ENCODE measurements at regions not wholly inside any gene's neighbourhood (a gene's known extent, or its start where the extent isn't known, plus 50 kb on each side); places are given as distances from the start of the nearest gene placed in this dataset.
"Not testable (repeated sequence)": the region's sequence is repeated elsewhere in the genome, so short reads cannot be mapped to it uniquely, and the experiment has no call there.

DNA sequence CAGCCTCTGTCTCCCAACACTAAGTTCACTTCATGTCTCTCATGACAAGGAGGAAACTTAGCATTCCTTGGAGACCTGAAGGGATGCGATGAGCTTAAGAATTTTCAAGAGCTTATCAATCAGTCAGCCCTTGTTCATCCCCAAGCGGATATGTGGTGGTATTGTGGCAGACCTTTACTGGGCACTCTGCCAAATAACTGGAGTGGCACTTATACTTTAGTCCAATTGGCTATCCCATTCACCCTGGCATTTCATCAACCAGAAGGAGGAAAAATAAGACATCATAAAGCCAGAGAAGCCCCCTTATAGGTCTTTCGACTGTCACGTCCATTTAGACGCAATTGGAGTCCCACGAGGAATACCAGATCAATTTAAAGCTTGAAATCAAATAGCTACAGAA lies 779.4 kb downstream of the FAM181B start:
- not testable (repeated sequence) for H3K4me1 Mint-ChIP-seq (ENCODE audit: low read depth); H3K9me3 Mint-ChIP-seq (ENCODE audit: low read depth)

DNA sequence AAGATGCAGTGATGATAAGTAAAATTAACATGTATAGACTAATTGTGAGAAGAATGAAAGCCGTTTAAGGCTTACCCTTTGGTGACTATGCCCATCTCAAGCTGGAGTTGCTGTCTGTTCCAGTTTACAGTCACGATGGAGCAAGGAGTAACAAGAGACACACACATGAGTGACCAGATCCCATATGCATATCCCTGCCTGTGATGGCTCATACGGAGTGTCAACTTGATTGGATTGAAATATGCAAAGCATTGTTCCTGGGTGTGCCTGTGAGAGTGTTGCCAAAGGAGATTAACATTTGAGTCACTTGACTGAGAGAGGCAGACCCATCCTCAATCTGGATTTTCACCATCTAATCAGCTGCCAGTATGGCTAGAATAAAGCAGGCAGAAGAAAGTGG lies 786.8 kb downstream of the FAM181B start:
- H3K36me3 Mint-ChIP-seq: no peaks in the 10 kb centered on the region
- no peaks in the 10 kb centered on the region for H3K4me1 Mint-ChIP-seq (ENCODE audit: low read depth)
- no peaks in the 10 kb centered on the region for H3K9me3 Mint-ChIP-seq (ENCODE audit: low read depth)
- no peaks in the 10 kb centered on the region for H3K27me3 Mint-ChIP-seq
- no peak overlapping the region for H3K27ac Mint-ChIP-seq
- H3K4me3 Mint-ChIP-seq: no peak overlapping the region

More for the DNA sequence above, 779.4 kb downstream of the FAM181B start:
- not testable (repeated sequence) for H3K36me3 Mint-ChIP-seq, H3K4me3 Mint-ChIP-seq, H3K27ac Mint-ChIP-seq, H3K27me3 Mint-ChIP-seq

DNA sequence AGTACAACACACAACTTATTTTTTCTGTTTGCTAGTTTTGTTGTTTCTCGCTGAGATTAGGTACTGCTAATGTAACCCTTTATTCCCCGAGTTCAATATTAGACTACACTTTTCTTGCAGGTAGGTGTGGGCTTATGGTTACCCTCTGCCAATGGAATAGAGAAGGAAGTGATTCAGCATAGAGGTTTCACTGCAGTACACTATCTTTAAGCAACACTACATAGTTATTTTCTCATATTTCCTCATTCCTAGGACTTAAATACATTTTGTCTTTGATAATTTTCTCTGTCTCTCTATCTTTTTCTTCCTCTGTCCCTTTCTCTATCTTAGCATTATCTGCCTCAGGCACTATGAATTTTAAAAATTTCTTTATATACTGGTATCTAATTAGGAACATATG lies 791.0 kb downstream of the FAM181B start:
- Mint-ChIP-seq H3K9me3 (ENCODE audit: low read depth) (no peaks in the 10 kb centered on the region), H3K36me3 (no peaks in the 10 kb centered on the region), H3K27ac (no peak overlapping the region), H3K4me1 (ENCODE audit: low read depth) (no peaks in the 10 kb centered on the region), H3K4me3 (no peak overlapping the region), H3K27me3 (no peaks in the 10 kb centered on the region)

DNA sequence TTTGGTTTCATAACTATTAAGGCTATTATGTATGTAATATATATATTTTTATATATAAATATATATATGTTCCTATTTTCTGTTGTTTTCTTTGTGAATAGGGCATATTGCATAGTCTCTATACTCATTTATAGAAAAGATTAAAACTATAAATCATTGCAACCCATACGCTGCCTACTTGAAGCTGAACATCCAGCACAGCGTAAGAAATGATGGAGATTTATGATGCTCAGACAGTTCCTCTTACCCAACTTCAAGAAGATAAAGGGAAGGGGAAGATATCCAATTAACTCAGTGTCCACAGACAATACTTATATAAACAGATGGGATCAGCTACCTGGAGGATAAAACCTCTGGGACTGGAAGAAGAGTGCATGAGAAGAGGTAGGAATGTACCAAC lies 791.7 kb downstream of the FAM181B start:
- Mint-ChIP-seq H3K36me3 (no peaks in the 10 kb centered on the region), H3K9me3 (ENCODE audit: low read depth) (no peaks in the 10 kb centered on the region), H3K27me3 (no peaks in the 10 kb centered on the region), H3K4me3 (no peak overlapping the region), H3K27ac (no peak overlapping the region), H3K4me1 (ENCODE audit: low read depth) (no peaks in the 10 kb centered on the region)

DNA sequence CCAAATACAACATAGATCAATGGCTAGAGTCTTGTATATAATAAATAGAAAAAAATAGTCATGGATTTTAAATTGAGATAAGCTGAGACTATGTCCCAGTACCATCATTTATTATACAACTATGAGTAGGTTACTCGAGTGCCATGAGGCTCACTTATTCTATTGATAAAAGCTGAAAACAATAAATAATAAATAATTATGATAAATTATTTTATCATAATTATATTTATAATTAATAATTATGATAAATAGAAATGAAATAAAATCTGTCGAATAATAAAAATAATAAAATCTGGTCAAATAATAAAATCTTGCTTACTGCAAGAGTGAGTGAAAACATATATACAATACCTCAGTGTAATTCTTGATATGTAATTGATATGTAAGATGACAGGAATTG lies 801.4 kb downstream of the FAM181B start:
- Mint-ChIP-seq H3K4me1 (ENCODE audit: low read depth) (no peaks in the 10 kb centered on the region), H3K9me3 (ENCODE audit: low read depth) (no peaks in the 10 kb centered on the region), H3K36me3 (no peaks in the 10 kb centered on the region), H3K4me3 (no peak overlapping the region), H3K27ac (no peak overlapping the region), H3K27me3 (peaks cover 2% of the 10 kb centered on the region)

DNA sequence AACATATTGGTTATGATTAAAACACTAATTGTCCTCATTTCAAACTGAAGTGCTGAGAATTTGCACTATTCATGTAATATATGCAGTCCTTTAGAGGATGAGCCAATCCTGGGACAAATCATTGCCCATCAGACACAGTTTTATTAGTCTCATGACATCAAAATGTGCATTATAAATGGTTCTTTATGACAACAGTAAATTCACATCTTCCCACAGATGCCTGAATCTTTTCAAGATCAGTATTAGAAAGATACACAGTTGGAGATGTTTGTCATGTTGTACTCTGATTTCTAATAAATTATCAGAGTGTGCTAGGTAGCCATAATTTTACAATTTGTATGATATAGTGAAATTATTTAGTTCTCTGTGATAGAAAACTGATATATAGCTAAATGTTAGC lies 813.5 kb downstream of the FAM181B start:
- Mint-ChIP-seq H3K27ac (no peak overlapping the region), H3K27me3 (no peaks in the 10 kb centered on the region), H3K4me3 (no peak overlapping the region), H3K36me3 (no peaks in the 10 kb centered on the region), H3K4me1 (ENCODE audit: low read depth) (no peaks in the 10 kb centered on the region), H3K9me3 (ENCODE audit: low read depth) (no peaks in the 10 kb centered on the region)

DNA sequence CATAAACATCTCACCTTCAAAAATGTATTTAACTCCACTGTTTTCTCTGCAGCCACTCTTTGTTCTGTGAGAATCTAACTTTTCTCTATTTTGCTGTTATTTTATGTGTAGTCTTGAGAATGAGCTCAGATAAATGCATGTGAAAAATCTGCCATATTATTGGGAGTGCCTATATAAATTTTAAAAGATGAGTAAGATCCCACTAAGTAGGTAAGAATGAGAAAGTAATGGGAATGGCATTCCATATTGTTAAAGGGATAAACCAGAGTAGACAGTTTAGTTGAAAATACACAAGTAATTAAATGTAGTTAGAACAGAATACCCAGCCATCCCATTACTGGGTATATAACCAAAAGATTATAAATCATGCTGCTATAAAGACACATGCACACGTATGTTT lies 817.2 kb downstream of the FAM181B start:
- H3K4me3 Mint-ChIP-seq: no peak overlapping the region
- H3K27ac Mint-ChIP-seq: no peak overlapping the region
- no peaks in the 10 kb centered on the region for H3K27me3 Mint-ChIP-seq
- no peaks in the 10 kb centered on the region for H3K4me1 Mint-ChIP-seq (ENCODE audit: low read depth)
- no peaks in the 10 kb centered on the region for H3K36me3 Mint-ChIP-seq
- peaks cover 3% of the 10 kb centered on the region for H3K9me3 Mint-ChIP-seq (ENCODE audit: low read depth)

DNA sequence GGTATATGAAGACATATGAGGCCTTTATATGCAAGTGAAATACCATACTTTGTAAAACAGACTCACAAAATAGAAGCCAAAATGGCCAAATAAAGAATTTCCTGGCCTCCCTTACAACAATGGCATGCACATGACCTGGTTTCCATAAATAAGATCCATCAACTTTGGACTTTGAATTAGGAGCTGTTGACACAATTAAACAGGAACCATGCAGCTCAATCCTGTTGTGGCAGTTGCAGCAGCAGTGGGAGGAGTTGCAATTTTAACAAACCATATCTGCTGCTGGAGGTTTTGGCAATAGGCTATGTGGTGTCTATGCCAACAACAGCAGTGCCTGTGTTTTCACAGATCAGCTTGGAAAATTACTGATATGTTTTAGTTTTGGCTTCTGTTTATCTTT lies 818.6 kb downstream of the FAM181B start:
- H3K4me3 Mint-ChIP-seq: no peak overlapping the region
- peaks cover 3% of the 10 kb centered on the region for H3K9me3 Mint-ChIP-seq (ENCODE audit: low read depth)
- no peaks in the 10 kb centered on the region for H3K36me3 Mint-ChIP-seq
- no peaks in the 10 kb centered on the region for H3K4me1 Mint-ChIP-seq (ENCODE audit: low read depth)
- no peaks in the 10 kb centered on the region for H3K27me3 Mint-ChIP-seq
- H3K27ac Mint-ChIP-seq: no peak overlapping the region

DNA sequence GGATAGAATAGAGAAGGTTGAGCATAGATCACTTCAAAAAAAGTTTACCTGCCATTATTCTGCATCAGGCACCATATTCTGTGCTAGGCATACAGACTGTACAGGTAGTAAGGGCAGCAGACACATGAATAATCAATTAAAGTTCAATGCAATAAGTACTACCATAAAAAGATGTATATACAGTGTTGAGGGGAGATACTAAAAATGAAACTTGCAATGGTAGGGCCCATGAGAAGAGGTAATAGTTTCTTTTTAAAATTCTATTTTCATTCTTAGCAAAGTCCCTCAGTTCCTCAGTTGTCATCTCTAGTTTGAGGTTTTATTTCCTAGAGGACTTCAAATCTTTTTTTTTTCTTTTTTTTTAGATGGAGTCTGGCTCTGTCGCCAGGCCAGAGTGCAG lies 819.9 kb downstream of the FAM181B start:
- H3K36me3 Mint-ChIP-seq: no peaks in the 10 kb centered on the region
- no peaks in the 10 kb centered on the region for H3K4me1 Mint-ChIP-seq (ENCODE audit: low read depth)
- H3K4me3 Mint-ChIP-seq: no peak overlapping the region
- H3K9me3 Mint-ChIP-seq (ENCODE audit: low read depth): peaks cover 4% of the 10 kb centered on the region
- H3K27ac Mint-ChIP-seq: no peak overlapping the region
- no peaks in the 10 kb centered on the region for H3K27me3 Mint-ChIP-seq

DNA sequence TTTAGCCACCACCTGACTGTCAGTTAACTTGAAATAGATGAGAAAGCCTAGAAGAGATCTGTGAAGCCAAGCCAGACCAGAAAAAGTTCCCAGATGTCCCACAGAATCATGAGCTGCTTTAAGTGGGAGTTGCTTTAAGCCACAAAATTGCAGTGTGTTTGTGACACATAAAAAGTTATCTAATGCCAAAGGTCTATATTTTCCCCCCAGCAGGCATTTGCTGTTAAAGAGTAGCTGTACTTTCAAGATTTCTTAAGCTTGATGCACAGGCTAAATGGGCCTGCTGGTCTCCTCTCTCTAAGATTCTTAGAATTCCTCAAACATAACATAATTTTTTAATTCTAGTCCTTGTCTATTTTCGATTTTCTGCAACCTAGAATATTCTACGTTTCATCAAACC lies 825.7 kb downstream of the FAM181B start:
- Mint-ChIP-seq H3K4me3 (no peak overlapping the region), H3K4me1 (ENCODE audit: low read depth) (peaks cover 2% of the 10 kb centered on the region), H3K27me3 (no peaks in the 10 kb centered on the region), H3K36me3 (peaks cover 2% of the 10 kb centered on the region), H3K27ac (no peak overlapping the region), H3K9me3 (ENCODE audit: low read depth) (peaks cover 5% of the 10 kb centered on the region)

DNA sequence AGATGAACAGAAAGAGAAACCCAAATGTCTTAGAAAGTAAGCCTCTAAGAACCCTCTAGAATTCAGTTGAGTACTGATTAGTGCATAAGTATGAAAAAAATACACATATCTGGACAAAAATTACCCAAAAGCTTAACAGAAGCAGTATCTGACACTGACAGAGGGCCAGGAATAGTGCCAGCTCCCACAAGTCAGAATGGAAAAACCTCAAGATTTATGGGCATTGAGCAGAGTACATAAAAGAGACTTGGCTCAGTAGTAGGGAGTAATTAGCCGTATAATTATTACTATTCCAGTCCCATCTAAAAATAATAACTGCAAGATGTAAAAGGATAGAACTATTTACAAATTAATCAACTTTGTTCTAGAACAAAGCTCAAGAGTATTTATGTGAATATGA lies 834.5 kb downstream of the FAM181B start:
- no peak overlapping the region for H3K4me3 Mint-ChIP-seq
- H3K27ac Mint-ChIP-seq: no peak overlapping the region
- H3K4me1 Mint-ChIP-seq (ENCODE audit: low read depth): peaks cover under 1% of the 10 kb centered on the region
- H3K27me3 Mint-ChIP-seq: peaks cover 2% of the 10 kb centered on the region
- H3K36me3 Mint-ChIP-seq: peaks cover 2% of the 10 kb centered on the region
- no peaks in the 10 kb centered on the region for H3K9me3 Mint-ChIP-seq (ENCODE audit: low read depth)

DNA sequence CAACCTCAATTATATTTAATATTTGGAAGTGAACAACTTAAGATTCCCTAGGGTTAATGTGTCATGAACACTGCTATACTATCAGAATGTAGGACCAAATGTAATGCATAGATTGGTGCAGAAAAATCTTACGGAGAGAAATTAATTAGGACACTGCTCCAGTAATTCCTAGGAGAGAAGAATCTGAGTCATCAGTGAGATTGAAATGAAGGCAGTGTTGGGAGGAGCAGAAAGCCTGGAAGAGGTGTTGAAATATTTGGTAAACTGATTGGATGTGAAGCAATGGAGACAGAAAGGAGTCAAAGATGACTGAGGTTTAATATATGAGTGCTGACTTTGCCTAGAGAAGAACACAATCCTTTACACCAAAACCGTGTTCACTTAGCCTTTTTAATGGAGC lies 836.0 kb downstream of the FAM181B start:
- Mint-ChIP-seq H3K9me3 (ENCODE audit: low read depth) (no peaks in the 10 kb centered on the region), H3K27me3 (peaks cover 2% of the 10 kb centered on the region), H3K4me3 (no peak overlapping the region), H3K27ac (no peak overlapping the region), H3K36me3 (peaks cover 2% of the 10 kb centered on the region), H3K4me1 (ENCODE audit: low read depth) (no peaks in the 10 kb centered on the region)

DNA sequence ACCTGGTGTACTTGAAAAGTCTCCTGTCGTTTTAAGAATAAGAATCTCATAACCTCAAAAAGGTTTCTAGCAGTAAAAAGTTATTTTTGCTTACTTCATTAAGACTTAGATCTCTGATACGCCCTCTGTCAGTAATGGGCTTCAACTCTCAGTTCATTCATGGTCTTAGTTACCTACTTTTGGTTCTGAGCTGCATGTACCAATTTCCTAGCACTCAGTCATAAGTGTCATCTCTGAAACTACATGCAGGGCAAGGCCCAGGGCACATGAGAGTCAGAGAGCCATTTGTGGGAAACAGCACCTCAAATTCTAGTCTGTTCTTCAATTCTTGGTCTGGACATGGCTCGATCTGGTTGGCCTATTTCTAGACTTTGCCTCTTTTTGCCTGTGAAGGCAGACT lies 838.4 kb downstream of the FAM181B start:
- Mint-ChIP-seq H3K4me3 (no peak overlapping the region), H3K4me1 (ENCODE audit: low read depth) (no peaks in the 10 kb centered on the region), H3K27me3 (peaks cover 2% of the 10 kb centered on the region), H3K36me3 (peaks cover 2% of the 10 kb centered on the region), H3K27ac (no peak overlapping the region), H3K9me3 (ENCODE audit: low read depth) (peaks cover 5% of the 10 kb centered on the region)

DNA sequence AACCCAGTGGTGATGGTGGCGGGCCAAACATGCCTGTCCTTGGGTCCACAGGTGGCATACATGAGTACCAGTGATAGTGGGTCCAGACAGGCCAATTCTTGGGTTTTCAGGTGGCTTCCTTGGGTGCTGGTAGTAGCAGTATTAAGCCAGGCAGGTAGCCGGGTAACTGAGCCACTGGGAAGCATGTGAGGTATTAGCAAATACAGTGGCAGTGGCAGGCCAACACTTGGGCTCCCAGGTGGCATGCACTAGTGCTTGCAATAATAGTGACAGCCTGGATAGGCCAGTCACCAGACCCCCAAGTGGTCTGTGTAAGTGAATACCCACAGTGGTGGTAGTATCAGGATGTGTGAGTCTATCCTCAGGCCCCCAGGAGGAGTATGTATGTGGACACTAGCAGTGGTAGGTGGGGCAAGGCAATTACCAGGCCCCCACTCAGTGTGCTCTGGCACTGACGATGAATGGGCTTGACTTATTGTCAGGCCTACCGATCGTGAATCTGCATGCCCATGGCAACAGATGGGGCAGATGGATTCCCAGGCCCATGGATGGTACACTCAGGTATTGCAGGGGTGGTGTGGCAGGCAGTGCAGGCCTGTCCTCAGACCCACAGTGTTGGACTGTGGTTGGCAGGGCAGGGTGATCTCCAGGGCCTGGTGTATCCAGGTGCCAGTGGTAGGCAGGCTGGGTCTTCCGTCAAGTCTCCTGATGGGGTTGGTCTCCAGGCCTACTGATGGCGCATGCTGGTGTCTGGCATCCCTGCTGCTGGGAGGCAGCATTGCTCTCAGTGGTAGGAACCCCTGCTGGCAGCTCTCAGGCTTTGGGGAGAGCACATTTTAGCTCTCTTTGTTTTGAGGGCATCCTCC lies 840.7 kb downstream of the FAM181B start:
- no peak overlapping the region for H3K27ac Mint-ChIP-seq
- no peak overlapping the region for H3K4me3 Mint-ChIP-seq
- no peaks in the 10 kb centered on the region for H3K36me3 Mint-ChIP-seq
- H3K27me3 Mint-ChIP-seq: peaks cover 2% of the 10 kb centered on the region
- H3K9me3 Mint-ChIP-seq (ENCODE audit: low read depth): peaks cover 11% of the 10 kb centered on the region
- H3K4me1 Mint-ChIP-seq (ENCODE audit: low read depth): no peaks in the 10 kb centered on the region

DNA sequence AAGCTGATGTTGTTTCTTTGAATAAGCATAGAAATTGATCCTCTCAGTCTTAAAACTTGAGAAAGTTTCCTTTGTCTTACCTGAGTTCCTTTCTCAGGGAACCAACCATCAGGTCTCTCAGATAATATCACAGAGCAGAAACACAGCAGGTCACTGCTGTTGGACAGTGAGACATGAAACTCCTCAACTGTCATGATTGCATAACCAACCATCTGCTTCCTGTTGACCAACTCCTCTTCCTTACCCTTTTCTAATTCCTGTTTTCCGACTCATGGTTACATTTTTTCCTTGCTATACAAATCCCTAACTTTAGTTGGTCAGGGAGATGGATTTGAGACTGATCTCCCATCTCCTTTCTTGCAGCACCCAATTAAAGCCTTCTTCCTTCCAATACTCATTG lies 845.3 kb downstream of the FAM181B start:
- no peak overlapping the region for H3K27ac Mint-ChIP-seq
- no peaks in the 10 kb centered on the region for H3K36me3 Mint-ChIP-seq
- H3K27me3 Mint-ChIP-seq: no peaks in the 10 kb centered on the region
- no peak overlapping the region for H3K4me3 Mint-ChIP-seq
- H3K4me1 Mint-ChIP-seq (ENCODE audit: low read depth): peaks cover 2% of the 10 kb centered on the region
- peaks cover 11% of the 10 kb centered on the region for H3K9me3 Mint-ChIP-seq (ENCODE audit: low read depth)

DNA sequence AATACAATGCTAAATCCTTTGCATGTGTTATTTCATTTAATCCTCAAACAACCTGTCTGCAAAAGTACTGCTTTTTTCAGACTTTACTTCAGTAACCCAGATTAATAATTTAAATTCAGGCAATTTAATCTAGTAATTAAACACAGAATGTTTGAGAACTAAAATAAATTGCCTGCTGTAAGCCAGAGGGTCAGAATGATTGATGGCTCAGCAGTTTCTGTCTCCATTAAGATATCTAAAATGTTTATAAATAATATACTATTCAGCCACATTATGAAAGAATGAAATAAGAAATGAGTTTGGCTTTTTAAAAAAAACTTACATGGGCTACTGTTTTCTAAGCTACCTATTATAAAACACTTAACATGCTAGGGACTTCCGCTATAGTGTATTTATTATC lies 846.0 kb downstream of the FAM181B start:
- H3K27me3 Mint-ChIP-seq: no peaks in the 10 kb centered on the region
- H3K9me3 Mint-ChIP-seq (ENCODE audit: low read depth): peaks cover 11% of the 10 kb centered on the region
- peaks cover 2% of the 10 kb centered on the region for H3K4me1 Mint-ChIP-seq (ENCODE audit: low read depth)
- H3K4me3 Mint-ChIP-seq: no peak overlapping the region
- H3K36me3 Mint-ChIP-seq: no peaks in the 10 kb centered on the region
- H3K27ac Mint-ChIP-seq: no peak overlapping the region
